Stimulated activated CD4-positive, alpha-beta T cell treated with anti-CD3 and anti-CD28 coated beads, TNF-alpha, amount 100 ng/mL, for 24 hours (primary cell): ENCODE measurements at regions not wholly inside any gene's neighbourhood (a gene's known extent, or its start where the extent isn't known, plus 50 kb on each side); places are given as distances from the start of the nearest gene placed in this dataset.
A peak's percentile ranks its signal among the peaks of the same experiment; 100 is the strongest.
"Not testable (repeated sequence)": the region's sequence is repeated elsewhere in the genome, so short reads cannot be mapped to it uniquely, and the experiment has no call there.

Experiments used
- DNase-seq, 3 experiments: peaks; one replicate each; pipeline ENCODE4 v3.0.0-alpha.2; 2020; ENCODE audit warnings: low read depth in 3 of 3

DNA sequence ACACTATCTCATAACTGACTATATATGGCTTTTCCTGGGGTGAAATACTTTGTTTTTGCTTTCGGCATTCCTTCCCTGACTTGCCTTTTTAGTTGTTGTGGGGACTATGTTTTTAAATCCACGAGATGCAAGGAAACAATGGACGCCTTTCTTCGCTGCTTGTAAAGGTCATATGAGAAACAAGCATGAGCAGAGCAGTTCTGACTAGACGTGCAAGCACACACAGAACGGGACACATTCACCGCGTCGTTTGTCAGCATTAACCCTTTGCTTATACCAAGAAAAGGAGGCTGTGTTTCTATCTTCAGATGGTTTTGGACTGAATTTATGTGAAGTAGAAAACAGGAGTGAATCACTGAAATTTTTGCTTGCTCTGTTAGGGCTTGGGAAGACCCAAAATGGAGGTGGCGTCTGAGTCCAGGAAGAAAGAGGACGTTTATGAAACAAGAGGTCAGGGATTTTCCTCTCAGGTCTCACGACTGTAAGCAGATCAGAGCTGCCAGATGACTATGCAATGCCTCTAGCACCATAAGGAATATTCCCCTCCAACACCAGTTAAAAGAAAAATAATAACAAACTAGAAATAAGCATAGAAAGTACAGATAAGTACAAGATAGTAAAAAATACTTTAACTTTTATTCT lies 358.9 kb downstream of the DLEU7 start:
- DNase-seq, result no peak

- DNase-seq, result no peak
These were observed 357.2 kb downstream of the DLEU7 start for GRCh38 chr13:50485979-50486935.

DNA sequence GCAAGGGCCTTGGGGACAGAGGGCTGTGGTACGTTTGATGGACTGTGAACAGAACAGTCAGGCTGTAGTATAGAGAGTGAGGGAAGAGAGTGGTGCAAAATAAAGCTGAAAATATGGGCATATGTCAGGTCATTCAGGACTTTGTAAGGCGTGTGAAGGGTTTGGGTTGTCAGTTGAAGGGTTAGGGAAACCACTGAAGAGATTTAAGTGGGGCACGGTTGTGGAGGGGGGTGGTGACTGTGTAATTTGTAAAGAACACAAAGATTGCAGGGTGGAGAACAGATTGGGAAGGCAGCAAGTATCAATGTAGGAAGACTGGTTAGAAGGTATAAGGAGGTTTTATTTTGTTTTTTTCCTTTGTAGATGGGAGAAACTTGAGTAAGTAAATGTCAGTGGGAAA lies 349.8 kb downstream of the DLEU7 start:
- no peak for DNase-seq

DNA sequence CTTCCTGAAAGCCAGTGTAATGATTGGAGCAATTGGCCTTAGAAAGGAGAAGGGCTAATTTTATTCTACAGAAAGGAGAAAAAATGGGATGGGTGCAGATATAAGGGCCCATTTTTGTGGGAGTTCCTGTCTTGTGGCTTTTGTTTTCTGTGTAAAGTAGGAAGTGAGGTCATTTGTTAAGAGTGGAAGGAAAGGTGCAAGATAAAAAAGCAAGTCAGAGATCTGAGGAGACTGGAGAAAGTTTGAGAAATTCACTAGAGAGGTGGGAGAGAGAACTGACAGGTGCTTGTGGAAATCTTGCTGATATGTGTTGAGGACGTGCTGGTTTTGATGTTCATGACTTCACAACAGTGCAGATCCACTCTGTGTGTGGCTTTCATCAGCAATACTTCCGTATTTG lies 349.4 kb downstream of the DLEU7 start:
- DNase-seq, result no peak

GRCh38 chr13:50503212-50503611 lies 340.3 kb downstream of the DLEU7 start:
- DNase-seq, result not testable (repeated sequence)

DNA sequence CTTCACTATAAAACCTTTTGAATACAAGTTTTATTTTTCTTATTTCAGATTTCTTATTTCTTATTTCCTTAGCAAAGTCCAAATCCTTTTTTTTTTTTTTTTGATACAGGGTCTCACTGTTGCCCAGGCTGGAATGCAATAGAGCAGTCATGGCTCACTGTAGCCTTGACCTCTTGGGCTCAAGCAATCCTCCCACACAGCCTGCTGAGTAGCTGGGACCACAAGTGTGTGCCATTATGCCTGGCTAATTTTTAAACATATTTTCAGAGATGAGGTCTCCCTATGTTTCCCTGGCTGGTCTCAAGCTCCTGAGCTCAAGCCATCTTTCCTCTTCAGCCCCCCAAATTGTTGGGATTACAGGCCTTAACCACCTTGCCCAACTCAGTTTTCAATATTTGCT lies 334.3 kb downstream of the DLEU7 start:
- DNase-seq, result no peak

GRCh38 chr13:50509771-50510441 lies 333.6 kb downstream of the DLEU7 start:
- DNase-seq, result no peak

GRCh38 chr13:50510885-50511545 lies 332.5 kb downstream of the DLEU7 start:
- DNase-seq, result not testable (repeated sequence)

DNA sequence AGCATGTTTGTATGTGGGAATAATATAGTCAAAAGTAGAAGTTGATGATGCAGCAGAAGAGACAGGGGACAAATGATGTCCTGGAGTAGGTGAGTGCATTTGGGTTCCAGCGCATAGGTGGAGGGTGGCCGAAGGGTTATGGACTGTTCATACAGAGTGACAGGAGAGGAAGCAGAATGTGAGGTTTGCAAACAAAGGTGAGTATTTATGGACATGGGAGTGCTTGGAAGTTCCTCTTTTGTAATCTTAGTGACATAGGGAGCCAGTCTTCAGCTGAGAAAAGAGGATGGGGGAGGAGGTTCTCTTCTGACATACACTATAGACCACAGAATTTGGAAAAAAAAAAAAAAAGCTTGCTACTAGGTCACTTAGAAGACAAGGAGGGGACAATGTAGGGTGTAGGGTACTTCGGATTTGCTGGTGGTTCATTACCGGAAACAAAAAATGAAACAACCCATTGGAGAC lies 331.6 kb downstream of the DLEU7 start:
- DNase-seq, result no peak

DNA sequence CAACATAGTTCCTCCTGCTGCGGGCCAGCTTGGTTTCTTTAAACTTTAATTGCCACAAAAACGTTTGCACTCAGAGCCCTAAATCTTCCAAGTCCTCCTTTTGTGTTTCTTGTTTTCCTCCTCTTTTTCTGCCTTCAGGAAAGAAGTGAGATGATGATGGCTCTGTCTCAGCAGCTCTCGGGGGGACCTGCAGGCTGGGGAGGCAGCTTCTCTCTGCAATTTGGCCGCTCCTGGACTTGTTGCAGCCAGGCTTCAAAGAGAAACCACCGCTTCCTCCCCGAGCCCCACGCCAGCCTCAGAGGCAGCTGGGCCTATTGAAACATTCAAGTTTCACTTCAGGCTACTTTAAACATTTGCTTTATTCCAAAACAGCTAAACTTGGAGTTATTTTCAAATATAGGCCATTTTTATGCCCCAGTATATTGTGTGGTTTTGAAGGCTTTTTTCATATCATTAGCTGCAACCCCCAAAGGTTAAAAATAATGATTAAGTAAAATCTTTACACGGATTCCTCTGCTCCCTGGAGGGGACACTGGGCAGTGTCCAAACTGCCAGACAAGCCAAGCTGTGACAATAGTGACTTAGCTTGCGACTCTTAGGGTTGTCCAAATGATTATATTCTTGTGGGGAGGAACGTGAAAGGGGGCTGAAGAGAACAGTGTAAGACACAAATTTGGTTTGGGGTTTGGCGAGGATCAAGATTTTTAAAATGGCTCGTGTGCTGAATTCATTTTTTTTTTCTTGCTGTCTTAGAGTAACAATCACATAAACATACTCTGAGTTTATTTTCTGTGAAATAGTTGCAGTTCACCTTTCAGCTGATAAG lies 330.8 kb downstream of the DLEU7 start:
- DNase-seq, result peak in 2 of 3 experiments; percentile 4 to 22

DNA sequence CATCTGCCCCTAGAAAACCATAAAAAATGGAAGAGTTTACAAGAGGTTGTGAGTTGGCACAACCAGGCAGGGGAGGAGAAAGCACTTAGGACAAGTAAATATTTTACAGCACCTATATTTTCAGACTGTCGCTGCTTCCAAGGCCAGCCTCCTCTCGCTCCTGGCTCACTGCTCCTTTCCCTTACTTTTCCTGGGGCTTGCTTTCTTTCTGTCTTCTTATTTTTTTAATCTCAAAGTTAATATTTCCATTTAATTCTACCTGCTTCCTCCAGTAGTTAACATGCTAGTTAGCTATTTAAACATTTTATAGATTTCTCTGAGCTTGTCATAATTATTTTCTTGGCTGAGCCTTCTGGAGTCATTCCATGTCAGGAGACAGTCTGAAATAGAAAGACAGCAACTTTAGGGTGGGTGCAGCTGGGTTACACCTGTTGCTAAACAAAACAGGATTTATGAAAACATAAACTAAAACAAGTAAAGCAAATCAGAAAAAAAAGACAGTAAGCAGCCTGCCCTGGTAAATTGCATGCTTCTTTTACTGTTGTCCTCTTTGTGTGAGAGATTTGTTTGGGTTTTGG lies 330.1 kb downstream of the DLEU7 start:
- DNase-seq, result no peak

DNA sequence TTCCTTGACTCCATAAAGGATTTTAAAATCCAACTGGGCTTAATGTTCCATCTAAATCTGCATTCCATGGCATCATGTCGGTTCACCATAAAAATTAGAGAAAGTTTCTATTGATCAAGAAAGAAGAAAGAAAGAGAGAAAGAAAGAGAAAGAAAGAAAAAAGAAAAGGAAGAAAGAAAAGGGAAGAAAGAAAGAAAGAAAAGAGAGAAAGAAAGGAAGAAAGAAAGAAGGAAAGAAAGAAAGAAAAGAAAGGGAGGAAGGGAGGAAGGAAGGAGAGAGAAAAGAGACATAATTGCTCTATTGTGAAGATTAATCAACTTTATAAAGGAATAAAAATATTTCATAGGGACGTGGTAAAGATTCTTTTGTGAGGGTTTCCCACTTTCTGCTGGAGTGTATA lies 329.2 kb downstream of the DLEU7 start:
- no peak for DNase-seq

GRCh38 chr13:50518131-50518530 lies 325.4 kb downstream of the DLEU7 start:
- no peak for DNase-seq

- DNase-seq, result no peak
These were observed 324.7 kb downstream of the DLEU7 start for GRCh38 chr13:50518781-50519201.

DNA sequence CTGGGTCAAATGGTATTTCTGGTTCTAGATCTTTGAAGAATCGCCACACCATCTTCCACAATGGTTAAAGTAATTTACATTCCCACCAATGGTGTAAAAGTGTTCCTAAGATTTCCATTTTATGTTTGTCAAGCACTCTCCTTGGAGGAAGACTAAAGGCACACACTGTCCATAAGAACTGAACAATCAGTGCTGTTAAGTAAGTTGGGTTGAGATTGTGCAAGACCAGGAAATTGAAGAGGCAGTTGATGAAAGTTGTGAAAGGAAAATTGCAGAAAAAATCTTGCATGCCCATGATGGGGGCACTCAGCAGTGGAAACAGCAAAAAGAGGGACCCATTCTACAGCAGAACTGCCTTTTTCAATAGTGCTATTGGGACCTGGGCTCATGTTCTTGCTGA lies 323.6 kb downstream of the DLEU7 start:
- DNase-seq, result no peak

GRCh38 chr13:50521006-50521830 lies 322.3 kb downstream of the DLEU7 start:
- DNase-seq, result no peak

DNA sequence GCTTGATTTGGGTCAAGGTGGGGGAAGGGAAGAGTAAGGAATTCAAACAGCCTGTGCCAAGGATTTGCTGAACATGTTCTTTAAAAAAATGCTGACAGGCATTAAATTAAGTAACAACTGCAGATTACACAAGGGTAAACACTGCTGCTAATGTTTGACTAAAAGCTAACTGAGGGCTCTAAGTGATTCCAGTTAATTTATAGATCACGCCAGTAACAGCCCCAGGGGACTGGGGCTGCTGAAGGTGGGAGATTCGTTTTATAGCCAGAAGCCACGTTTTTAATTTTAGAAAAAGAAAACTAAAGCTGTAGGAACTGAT lies 321.7 kb downstream of the DLEU7 start:
- DNase-seq, result no peak

DNA sequence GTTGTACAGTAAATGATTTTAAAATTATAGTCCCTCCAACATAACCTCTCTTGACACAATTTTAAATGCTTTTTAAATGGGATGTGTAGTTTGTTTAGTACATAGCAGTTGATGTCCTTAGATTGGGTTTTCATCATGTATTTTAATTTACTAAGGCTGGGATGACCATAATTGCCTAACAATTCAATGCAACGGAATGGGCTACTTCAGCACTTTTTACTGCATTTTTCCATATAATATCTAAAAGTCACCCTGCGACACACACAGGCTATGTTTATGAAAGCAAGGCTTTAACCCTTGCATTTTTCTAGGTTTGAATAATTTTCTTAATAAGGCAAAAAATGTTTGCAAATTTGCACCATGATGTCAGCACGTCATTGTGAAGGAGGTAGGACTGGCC lies 321.0 kb downstream of the DLEU7 start:
- DNase-seq, result no peak

DNA sequence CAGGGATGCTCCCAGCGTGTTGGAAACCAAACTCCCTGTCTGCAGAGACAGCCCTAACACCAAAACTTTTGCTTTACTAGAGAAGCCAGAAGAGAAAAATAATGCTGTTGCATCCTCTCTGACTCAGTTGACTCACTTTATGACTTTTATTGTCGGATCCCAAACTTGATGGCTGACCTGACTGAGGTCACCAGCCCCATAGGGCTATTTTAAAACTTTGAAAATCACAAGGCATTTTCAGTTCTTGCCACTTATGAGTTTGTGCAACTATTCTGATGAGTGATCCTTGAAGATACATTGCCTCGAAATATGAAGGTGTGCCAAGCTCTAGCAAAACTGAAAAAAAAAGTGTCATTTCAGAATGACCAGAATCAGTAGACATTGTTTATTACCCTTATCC lies 320.2 kb downstream of the DLEU7 start:
- DNase-seq, result no peak

- DNase-seq, result no peak
These were observed 318.9 kb downstream of the DLEU7 start for GRCh38 chr13:50524560-50524959.
